Left ventricle myocardium inferior (tissue), 1 donor: ENCODE measurements at regions not wholly inside any gene's neighbourhood (a gene's known extent, or its start where the extent isn't known, plus 50 kb on each side); places are given as distances from the start of the nearest gene placed in this dataset.
A peak's percentile ranks its signal among the peaks of the same experiment; 100 is the strongest.

Experiments used
- DNase-seq: peaks from one replicate; pipeline ENCODE4 v3.0.0-alpha.2; 2020
- H3K27ac ChIP-seq: fragments of 200-600 bp; replicated peaks from 2 replicates; pipeline ENCODE4 v1.8.0; 2021
- H3K27me3 ChIP-seq: fragments of 200-600 bp; 2 replicates; pipeline ENCODE4 v1.8.0; 2021; ENCODE audit warnings: low read depth
- H3K36me3 ChIP-seq: fragments of 200-600 bp; 2 replicates; pipeline ENCODE4 v1.8.0; 2021
- H3K4me1 ChIP-seq: fragments of 200-600 bp; 2 replicates; pipeline ENCODE4 v1.8.0; 2021
- H3K4me3 ChIP-seq: fragments of 200-600 bp; 2 replicates; pipeline ENCODE4 v1.8.0; 2021; ENCODE audit warnings: mild to moderate bottlenecking, moderate library complexity
- H3K9me3 ChIP-seq: fragments of 200-600 bp; replicated peaks from 2 replicates; pipeline ENCODE4 v1.8.0; 2021
- CTCF ChIP-seq: fragments of 200-600 bp; IDR thresholded peaks from 2 replicates; pipeline ENCODE4 v1.8.0; 2021; ENCODE audit warnings: antibody characterized with exemption, mild to moderate bottlenecking, borderline replicate concordance
- intact Hi-C: fragments of 100-400 bp; cut with micrococcal nuclease; formaldehyde crosslinking; loops from one replicate; pipeline ENCODE4 v1.11.0; 2022
- donor health status: DM: no; HTN: yes; CAD: no; lungs with severe emphysema.

- H3K4me1 ChIP-seq: peaks cover 50% of the 10 kb centered on the region
- H3K27me3 ChIP-seq: no peaks in the 10 kb centered on the region
- H3K4me3 ChIP-seq: no peak overlapping the region
- intact Hi-C loops: no loop called here
- TF ChIP-seq CTCF: no peak
- no peaks in the 10 kb centered on the region for H3K36me3 ChIP-seq
- H3K9me3 ChIP-seq: no peaks in the 10 kb centered on the region
- DNase-seq: no peak
- H3K27ac ChIP-seq: peak overlapping the region; percentile 85
These were observed 168.7 kb upstream of the ZNF32 start for GRCh38 chr10:43817368-43817767.

GRCh38 chr10:43816351-43817321 is 168.0 kb upstream of the ZNF32 start:
- no peak for DNase-seq
- Histone ChIP-seq H3K4me3 (peak overlapping the region; percentile 28), H3K4me1 (peaks cover 50% of the 10 kb centered on the region), H3K27me3 (no peaks in the 10 kb centered on the region), H3K36me3 (no peaks in the 10 kb centered on the region), H3K27ac (peak overlapping the region; percentile 85), H3K9me3 (no peaks in the 10 kb centered on the region)
- intact Hi-C loops: no loop called here
- TF ChIP-seq CTCF: no peak

- DNase-seq: no peak
- Histone ChIP-seq H3K9me3 (no peaks in the 10 kb centered on the region), H3K27ac (peak overlapping the region; percentile 85), H3K4me3 (no peak overlapping the region), H3K4me1 (peaks cover 49% of the 10 kb centered on the region), H3K36me3 (no peaks in the 10 kb centered on the region), H3K27me3 (no peaks in the 10 kb centered on the region)
- TF ChIP-seq CTCF: no peak
- intact Hi-C loops: no loop called here
These were observed 166.7 kb upstream of the ZNF32 start for GRCh38 chr10:43815181-43815885.

- no peak overlapping the region for H3K4me3 ChIP-seq
- H3K9me3 ChIP-seq: no peaks in the 10 kb centered on the region
- no peaks in the 10 kb centered on the region for H3K36me3 ChIP-seq
- peaks cover 50% of the 10 kb centered on the region for H3K4me1 ChIP-seq
- H3K27me3 ChIP-seq: no peaks in the 10 kb centered on the region
- no peak for DNase-seq
- intact Hi-C loops: no loop called here
- TF ChIP-seq CTCF: no peak
- no peak overlapping the region for H3K27ac ChIP-seq
These were observed 166.0 kb upstream of the ZNF32 start for GRCh38 chr10:43814663-43815062.

GRCh38 chr10:43811871-43812270 is 163.2 kb upstream of the ZNF32 start:
- Histone ChIP-seq H3K4me1 (peaks cover 56% of the 10 kb centered on the region), H3K36me3 (no peaks in the 10 kb centered on the region), H3K27ac (peak overlapping the region; percentile 42), H3K27me3 (no peaks in the 10 kb centered on the region), H3K9me3 (no peaks in the 10 kb centered on the region), H3K4me3 (no peak overlapping the region)
- no peak for DNase-seq
- intact Hi-C loops: no loop called here
- TF ChIP-seq CTCF: no peak
